ENCODE measurements at regions not wholly inside any gene's neighbourhood (a gene's known extent, or its start where the extent isn't known, plus 50 kb on each side); places are given as distances from the start of the nearest gene placed in this dataset.
"Not testable (repeated sequence)": the region's sequence is repeated elsewhere in the genome, so short reads cannot be mapped to it uniquely, and the experiment has no call there.

GRCh38 chr18:65175681-65176080 is 575.1 kb upstream of the CDH7 start:
- Histone ChIP-seq H3K27me3 (ENCODE audit: insufficient read depth, poor library complexity, severe bottlenecking) (no peaks in the 10 kb centered on the region), H3K4me1 (ENCODE audit: insufficient read depth, poor library complexity, severe bottlenecking) (no peaks in the 10 kb centered on the region), H3K9me3 (ENCODE audit: severe bottlenecking) (no peaks in the 10 kb centered on the region), H3K36me3 (ENCODE audit: low read depth) (no peaks in the 10 kb centered on the region), H3K27ac (ENCODE audit: poor library complexity, severe bottlenecking) (no peak overlapping the region), H3K4me3 (ENCODE audit: severe bottlenecking) (no peak overlapping the region)
- no peak for DNase-seq (ENCODE audit: low spot score)
- ATAC-seq (ENCODE audit: low read depth) = no peak
- TF ChIP-seq CTCF (IDR thresholded peaks at IDR 0.05; ENCODE audit: poor library complexity, severe bottlenecking) = no peak

- H3K4me3 ChIP-seq (ENCODE audit: severe bottlenecking); H3K27me3 ChIP-seq (ENCODE audit: insufficient read depth, poor library complexity, severe bottlenecking); H3K27ac ChIP-seq (ENCODE audit: poor library complexity, severe bottlenecking); H3K36me3 ChIP-seq (ENCODE audit: low read depth); H3K4me1 ChIP-seq (ENCODE audit: insufficient read depth, poor library complexity, severe bottlenecking); DNase-seq (ENCODE audit: low spot score); ATAC-seq (ENCODE audit: low read depth); H3K9me3 ChIP-seq (ENCODE audit: severe bottlenecking): not testable (repeated sequence)
Observed at GRCh38 chr18:65162086-65162485, 588.7 kb upstream of the CDH7 start.

GRCh38 chr18:65146482-65147021 is 604.3 kb upstream of the CDH7 start:
- ATAC-seq (ENCODE audit: low read depth) (no peak), DNase-seq (ENCODE audit: low spot score) (no peak)
- TF ChIP-seq CTCF (IDR thresholded peaks at IDR 0.05; ENCODE audit: poor library complexity, severe bottlenecking) = no peak
- H3K27ac ChIP-seq (ENCODE audit: poor library complexity, severe bottlenecking) = no peak overlapping the region
- H3K4me3 ChIP-seq (ENCODE audit: severe bottlenecking) = no peak overlapping the region
- H3K27me3 ChIP-seq (ENCODE audit: insufficient read depth, poor library complexity, severe bottlenecking) = peaks cover 2% of the 10 kb centered on the region
- H3K36me3 ChIP-seq (ENCODE audit: low read depth) = no peaks in the 10 kb centered on the region
- H3K4me1 ChIP-seq (ENCODE audit: insufficient read depth, poor library complexity, severe bottlenecking) = no peaks in the 10 kb centered on the region
- H3K9me3 ChIP-seq (ENCODE audit: severe bottlenecking) = no peaks in the 10 kb centered on the region

- no peak for DNase-seq (ENCODE audit: low spot score)
- H3K27ac ChIP-seq (ENCODE audit: poor library complexity, severe bottlenecking) = no peak overlapping the region
- no peaks in the 10 kb centered on the region for H3K4me1 ChIP-seq (ENCODE audit: insufficient read depth, poor library complexity, severe bottlenecking)
- H3K36me3 ChIP-seq (ENCODE audit: low read depth) = no peaks in the 10 kb centered on the region
- TF ChIP-seq CTCF (IDR thresholded peaks at IDR 0.05; ENCODE audit: poor library complexity, severe bottlenecking) = no peak
- peaks cover 2% of the 10 kb centered on the region for H3K27me3 ChIP-seq (ENCODE audit: insufficient read depth, poor library complexity, severe bottlenecking)
- no peak for ATAC-seq (ENCODE audit: low read depth)
- H3K9me3 ChIP-seq (ENCODE audit: severe bottlenecking) = no peaks in the 10 kb centered on the region
- H3K4me3 ChIP-seq (ENCODE audit: severe bottlenecking) = no peak overlapping the region
Observed at GRCh38 chr18:65145312-65145711, 605.5 kb upstream of the CDH7 start.

- Histone ChIP-seq H3K27ac (ENCODE audit: poor library complexity, severe bottlenecking) (no peak overlapping the region), H3K36me3 (ENCODE audit: low read depth) (no peaks in the 10 kb centered on the region), H3K4me1 (ENCODE audit: insufficient read depth, poor library complexity, severe bottlenecking) (no peaks in the 10 kb centered on the region), H3K27me3 (ENCODE audit: insufficient read depth, poor library complexity, severe bottlenecking) (no peaks in the 10 kb centered on the region), H3K4me3 (ENCODE audit: severe bottlenecking) (no peak overlapping the region), H3K9me3 (ENCODE audit: severe bottlenecking) (no peaks in the 10 kb centered on the region)
- no peak for TF ChIP-seq CTCF (IDR thresholded peaks at IDR 0.05; ENCODE audit: poor library complexity, severe bottlenecking)
- DNase-seq (ENCODE audit: low spot score) = no peak
- no peak for ATAC-seq (ENCODE audit: low read depth)
Observed at GRCh38 chr18:65133610-65134009, 617.2 kb upstream of the CDH7 start.

All from RWPE2 (cell line).